GM03348 (cell line): ENCODE measurements at regions not wholly inside any gene's neighbourhood (a gene's known extent, or its start where the extent isn't known, plus 50 kb on each side); places are given as distances from the start of the nearest gene placed in this dataset.

Source experiments
- DNase-seq: peaks from one replicate; pipeline ENCODE4 v3.0.0; 2012; ENCODE audit warnings: low spot score

DNA sequence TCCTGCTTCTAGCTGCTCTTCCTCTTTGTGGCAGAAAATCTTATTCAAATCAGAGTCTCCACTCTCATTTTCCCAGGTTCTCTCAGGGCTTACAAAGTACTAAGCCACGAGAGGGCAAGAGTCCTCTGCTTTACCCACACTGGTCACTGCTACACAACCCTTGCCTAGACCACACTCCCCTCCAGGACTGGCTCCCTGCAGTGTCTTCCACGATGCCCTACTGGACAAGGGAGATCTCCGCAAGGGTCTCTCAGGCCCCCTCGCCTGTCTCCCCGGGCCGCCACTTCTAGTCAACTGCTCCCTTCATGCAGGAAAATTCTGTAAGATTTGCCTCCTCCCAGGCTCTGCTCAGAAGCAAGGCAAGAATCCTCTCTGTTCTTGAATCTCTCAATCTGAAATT is 319.6 kb downstream of the RRAGC start:
- DNase-seq: no peak

- no peak for DNase-seq
These were observed 320.7 kb downstream of the RRAGC start for GRCh38 chr1:38538834-38539233.

DNA sequence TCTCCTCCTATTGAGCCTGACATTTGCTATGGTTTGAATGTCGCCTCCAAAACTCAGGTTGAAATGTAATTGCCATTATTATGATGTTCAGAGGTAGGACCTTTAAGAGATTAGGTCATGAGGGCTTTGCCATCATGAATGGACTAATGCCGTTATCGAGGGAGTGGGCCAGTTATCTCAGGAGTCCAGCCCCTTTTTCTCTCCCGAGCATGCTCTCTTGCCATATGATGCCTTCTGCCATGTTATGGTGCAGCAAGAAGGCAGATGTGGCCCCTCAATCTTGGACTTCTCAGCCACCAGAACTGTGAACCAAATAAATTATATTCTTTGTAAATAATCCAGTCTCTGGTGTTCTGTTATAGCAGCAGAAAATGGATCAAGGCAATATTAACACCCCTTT is 323.5 kb downstream of the RRAGC start:
- no peak for DNase-seq

DNA sequence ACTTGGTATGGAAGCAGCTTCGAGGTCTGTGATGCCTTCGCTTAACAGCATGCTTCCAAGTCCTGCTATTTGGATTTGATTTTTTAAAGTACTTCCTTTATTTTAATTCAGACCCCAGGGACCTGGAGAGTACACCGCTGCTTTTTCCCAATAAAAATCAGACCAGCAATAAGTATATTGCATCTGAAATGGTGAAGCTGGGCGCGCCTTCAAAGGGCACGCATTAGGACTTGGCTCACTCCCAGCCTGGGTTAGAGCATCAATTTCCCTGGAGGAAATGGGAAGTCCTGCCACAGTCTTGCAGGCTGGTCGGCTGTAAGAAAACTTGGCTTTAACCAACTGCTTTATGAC is 325.1 kb downstream of the RRAGC start:
- no peak for DNase-seq

GRCh38 chr1:38533772-38534472 is 325.6 kb downstream of the RRAGC start:
- DNase-seq: no peak

- no peak for DNase-seq
These were observed 328.6 kb downstream of the RRAGC start for GRCh38 chr1:38530957-38531356.

GRCh38 chr1:38529946-38530345 is 329.6 kb downstream of the RRAGC start:
- no peak for DNase-seq

DNA sequence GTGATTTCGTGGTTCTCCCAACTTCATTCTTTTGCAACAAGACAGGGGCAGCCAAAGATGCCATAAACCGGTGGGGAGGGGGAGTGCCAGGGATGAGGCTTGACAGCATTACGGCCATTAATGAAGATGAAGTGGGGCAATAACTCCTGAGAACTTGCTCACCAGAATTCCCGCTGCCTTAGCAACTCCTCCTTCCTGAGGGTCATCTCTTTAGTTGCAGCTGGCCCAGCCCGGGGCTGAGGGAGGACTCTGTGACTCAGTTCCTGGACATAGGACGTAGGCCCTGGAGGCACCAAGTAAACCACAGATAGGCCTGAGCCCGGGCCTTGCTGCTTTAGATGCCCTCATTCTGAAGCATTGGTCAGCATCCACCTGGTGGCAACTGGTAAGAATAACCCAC is 330.2 kb downstream of the RRAGC start:
- no peak for DNase-seq

GRCh38 chr1:38528623-38529022 is 330.9 kb downstream of the RRAGC start:
- DNase-seq: no peak

DNA sequence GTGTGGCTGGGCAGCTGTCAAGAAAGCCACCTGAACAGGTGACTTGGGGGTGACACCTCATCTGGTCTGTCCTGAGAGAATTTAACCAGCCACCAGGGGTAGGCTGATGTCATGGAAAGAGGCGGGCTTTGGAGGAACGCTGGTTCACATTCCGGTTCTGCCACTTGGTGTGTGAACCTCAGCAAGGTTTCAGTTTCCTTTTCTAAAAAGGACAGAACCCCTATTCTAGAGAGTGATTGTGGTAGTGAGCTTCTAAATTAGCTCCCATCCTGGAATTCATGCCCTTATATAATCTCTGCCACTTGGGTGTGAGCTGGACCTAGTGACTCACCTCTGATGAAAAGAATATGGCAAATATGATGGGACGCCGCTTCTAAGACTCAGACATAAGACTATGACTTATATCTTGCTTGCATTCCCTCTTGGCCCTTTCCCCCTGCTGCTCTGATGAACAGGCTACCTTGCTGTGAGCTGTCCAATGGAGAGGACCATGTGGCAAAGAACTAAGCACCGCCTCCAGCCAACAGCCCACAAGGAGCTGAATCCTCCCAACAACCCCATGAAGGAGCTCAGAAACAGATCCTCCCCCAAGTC is 332.1 kb downstream of the RRAGC start:
- DNase-seq: no peak

DNA sequence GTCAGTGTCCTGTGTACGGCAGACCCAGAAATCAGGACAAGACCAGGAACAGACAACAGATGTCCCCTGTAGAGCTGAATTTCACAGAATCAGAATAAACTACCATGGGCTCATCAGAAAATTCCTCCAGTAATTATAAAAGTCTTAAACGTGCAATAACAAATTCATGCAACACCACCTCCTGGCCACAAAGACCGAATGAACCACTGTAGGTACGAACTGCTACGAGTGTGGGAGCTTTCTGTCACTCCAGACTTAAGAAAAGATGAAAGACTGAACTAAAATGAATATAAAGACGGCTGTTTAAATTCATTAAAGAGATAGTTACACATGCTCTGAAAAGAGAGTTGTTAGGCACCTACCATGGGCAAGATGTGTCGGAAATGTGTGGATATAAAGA is 333.5 kb downstream of the RRAGC start:
- DNase-seq: no peak

GRCh38 chr1:38525343-38526043 is 334.1 kb downstream of the RRAGC start:
- DNase-seq: no peak

- DNase-seq: no peak
These were observed 335.4 kb downstream of the RRAGC start for GRCh38 chr1:38524025-38524641.

- no peak for DNase-seq
These were observed 336.0 kb downstream of the RRAGC start for GRCh38 chr1:38523568-38523939.

DNA sequence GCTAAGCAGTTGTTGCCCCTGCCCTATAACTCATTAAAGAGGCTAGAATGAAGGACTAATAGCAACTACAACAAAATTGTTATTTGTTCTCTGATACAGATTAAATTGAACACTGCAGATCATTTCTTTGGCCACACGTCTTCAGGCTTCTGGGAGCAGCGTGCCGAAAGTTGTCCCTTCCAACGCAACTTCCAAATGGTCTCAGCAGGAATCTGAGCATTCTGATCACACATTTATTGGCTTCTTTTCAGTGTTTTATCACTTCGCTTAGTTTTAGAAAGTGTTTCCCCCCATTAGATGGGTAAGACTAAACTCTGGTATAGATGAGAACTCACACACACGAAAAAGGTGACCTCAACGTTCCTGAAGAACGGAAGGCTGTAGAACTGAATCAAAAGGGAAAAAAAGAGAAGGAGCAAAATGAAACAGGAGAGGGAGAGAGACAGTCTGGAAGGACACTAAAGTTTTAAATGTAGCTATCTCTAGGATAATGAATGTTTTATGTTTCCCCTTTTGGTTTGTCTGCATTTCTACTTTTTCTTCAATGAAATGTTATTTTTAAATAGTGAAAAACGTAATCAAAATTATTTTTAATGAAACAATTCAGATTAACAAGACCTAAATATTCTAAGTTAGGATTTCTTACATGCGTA is 336.5 kb downstream of the RRAGC start:
- no peak for DNase-seq

- no peak for DNase-seq
These were observed 343.0 kb downstream of the RRAGC start for GRCh38 chr1:38516560-38516959.

DNA sequence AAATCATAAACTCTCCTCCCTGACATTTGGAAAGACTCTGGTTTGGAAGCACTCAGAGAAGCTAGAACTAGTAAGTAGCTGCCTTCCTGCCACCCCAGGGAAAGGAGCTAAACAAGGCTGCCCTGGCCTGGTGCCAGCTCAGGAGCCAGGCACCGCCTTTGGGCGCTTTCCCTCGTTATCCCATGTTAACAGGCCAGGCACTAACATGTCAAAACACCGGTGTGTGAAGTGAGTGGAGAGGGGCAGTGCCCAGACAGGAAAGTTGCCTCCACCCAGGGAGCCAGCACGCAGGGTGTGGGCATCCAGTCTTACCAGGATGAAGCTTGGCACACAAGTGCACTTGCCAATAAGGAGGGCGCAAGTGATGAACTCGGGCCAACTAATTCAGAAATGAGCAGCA is 346.8 kb downstream of the RRAGC start:
- no peak for DNase-seq

DNA sequence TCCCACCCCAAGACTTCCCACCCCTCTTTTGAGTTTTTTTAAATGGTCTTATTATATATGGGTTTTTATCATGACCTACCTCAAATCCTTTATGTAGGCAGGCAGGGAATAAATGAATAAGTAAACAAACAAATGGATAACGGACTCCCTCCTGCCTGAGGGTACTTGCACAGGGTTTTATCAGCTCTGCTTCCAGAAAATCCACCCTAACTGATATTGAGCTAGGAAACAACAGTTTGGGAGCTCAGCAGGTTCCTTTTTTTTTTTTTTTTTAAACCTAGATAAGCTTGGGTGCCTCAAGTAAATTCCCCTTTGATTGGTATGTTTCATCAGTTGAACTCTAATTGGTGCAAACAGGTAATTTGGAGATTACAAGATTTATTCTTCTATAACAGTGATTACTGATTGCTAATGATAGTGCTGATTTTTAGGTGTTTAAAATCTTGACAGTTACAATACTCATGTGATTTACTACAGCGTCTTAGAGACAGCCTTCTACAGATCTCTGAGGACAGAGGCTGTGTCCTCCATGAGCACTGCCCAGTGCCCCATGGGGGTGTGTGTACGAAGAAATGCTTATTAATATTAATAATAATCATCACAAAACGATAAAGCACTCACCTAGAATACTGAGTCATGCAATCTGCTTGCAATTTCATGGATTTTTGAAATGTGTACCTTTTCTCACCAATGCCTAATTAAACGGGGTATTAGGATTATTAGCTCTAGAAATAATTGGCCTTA is 347.4 kb downstream of the RRAGC start:
- DNase-seq: no peak

DNA sequence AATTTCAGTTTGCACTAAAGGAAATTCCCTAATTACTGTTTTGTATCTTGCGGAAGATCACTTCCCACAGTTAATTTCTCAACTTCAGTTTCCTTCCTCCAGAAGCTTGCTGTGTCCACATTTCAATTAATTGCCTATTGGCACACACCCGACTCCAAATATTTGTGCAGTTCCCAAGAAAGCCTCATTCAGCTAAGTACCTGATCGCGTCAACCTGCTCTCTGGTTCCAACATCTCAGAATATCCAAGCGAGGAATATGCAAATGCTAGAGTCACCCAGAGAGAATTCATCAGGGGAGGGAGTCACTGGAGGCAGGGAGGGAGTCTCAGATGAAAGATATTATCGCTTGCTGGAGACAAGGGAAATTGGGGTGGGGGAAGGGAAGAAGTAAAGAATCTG is 351.3 kb downstream of the RRAGC start:
- no peak for DNase-seq

DNA sequence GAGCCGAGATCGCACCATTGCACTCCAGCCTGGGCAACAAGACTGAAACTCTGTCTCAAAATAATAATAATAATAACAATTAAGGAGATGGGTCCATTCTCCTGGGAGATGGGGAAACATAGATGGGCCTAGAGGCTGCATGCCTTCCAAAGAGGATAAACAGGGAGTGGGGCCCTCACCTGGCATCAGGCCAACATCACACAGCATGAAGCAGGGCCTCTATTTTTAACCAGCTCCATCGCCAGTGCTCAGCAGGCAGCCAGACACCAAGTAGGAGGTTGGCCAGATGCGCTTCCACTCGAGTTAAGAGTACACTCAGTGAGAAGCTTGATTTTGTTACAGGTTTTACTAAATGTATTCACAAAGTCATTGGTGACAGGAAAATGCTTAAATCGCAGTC is 352.0 kb downstream of the RRAGC start:
- no peak for DNase-seq

DNA sequence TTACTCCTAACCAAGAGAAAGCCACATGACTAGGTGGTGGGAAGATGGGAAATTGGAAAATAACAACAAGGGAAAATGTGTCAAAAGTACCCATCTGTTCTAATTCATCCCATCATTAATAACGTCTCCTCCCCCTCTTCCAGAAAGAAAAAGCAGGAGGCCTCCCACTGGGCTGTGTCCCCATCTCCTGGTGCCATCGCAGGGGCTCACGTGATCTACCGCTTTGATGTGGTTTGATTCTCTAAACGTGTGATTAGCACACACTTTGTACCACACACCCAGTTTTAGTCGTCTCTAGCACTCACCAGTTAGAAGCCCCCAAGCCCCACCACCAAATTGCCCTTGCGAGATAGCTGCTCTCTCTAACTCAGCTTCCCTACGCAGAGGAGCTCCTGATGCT is 353.6 kb downstream of the RRAGC start:
- no peak for DNase-seq

GRCh38 chr1:38502758-38503157 is 356.8 kb downstream of the RRAGC start:
- DNase-seq: no peak
